OCI-M2 (cell line): ENCODE measurements at regions not wholly inside any gene's neighbourhood (a gene's known extent, or its start where the extent isn't known, plus 50 kb on each side); places are given as distances from the start of the nearest gene placed in this dataset.
"Not testable (repeated sequence)": the region's sequence is repeated elsewhere in the genome, so short reads cannot be mapped to it uniquely, and the experiment has no call there.

Experiments used
- DNase-seq: peaks from one replicate; lab custom pipeline; 2025; ENCODE audit not compliant: unreplicated experiment; lab: John Stamatoyannopoulos, UW

DNA sequence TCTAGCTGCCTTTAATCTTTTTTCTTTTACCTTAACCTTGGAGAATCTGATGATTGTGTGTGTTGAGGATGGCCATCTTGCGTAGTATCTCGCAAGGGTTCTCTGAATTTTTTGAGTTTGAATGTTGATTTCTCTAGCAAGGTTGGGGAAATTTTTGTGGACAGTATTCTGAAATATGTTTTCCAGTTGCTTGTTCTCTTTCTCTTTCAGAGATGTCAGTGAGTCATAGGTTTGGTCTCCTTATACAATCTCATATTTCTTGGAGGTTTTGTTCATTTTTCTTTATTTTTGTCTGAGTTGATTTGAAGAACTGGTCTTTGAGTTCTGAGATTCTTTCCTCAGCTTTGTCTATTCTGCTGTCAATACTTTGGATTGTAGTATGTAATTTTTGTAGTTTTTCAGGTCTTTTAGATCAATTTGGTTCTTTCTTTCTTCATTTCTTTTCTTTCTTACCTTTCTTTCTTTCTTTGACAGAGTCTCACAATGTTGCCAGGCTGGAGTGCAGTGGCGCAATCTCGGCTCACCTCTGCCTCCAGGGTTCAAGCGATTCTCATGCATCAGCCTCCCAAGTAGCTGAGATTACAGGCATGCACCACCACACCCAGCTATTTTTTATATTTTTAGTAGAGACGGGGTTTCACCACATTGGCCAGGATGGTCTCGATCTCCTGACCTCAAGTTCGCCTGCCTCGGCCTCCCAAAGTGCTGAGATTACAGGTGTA lies 366.4 kb upstream of the RASGRP1 start:
- DNase-seq, result no peak

- no peak for DNase-seq
Observed at GRCh38 chr15:38941399-38941953, 376.9 kb upstream of the RASGRP1 start.

GRCh38 chr15:38944536-38944935 lies 379.9 kb upstream of the RASGRP1 start:
- no peak for DNase-seq

- no peak for DNase-seq
Observed at GRCh38 chr15:38945551-38946298, 381.1 kb upstream of the RASGRP1 start.

DNA sequence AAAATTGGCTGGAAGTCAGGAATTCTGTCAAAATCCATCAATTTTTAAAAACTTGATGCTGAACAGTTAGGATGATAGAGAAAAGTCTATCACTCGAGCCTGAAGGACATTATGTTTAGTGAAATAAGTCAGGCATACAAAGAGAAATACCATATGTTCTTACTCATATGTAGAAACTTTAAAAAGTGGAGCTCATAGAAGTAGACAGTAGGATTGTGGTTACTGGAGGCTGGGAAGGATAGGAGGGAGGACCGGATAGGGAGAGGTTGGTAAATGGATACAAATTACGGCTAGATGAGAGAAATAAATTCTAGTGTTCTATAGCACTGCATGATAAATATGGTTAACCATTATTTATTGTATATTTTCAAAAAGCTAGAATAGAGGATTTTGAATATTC lies 389.5 kb upstream of the RASGRP1 start:
- no peak for DNase-seq

DNA sequence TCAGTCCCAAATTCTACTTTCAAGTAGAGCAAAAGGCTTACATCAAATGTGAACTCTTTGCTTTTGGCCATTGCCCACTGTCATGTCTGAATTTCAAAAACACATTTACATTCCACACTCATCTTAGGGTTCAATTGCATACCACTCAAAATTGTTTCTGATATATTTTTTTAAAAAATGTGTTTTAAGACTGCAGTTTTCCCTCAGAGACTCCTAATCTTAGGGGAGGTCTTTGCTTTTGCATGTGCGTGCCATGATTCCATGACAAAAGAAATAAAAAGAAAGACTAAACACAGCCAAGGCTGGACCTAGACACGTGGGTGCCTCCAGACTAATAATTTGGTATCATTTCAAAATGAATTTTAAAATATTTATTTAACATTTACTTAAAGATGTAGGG lies 396.8 kb upstream of the RASGRP1 start:
- DNase-seq, result no peak

GRCh38 chr15:38961931-38962330 lies 397.3 kb upstream of the RASGRP1 start:
- DNase-seq, result no peak

DNA sequence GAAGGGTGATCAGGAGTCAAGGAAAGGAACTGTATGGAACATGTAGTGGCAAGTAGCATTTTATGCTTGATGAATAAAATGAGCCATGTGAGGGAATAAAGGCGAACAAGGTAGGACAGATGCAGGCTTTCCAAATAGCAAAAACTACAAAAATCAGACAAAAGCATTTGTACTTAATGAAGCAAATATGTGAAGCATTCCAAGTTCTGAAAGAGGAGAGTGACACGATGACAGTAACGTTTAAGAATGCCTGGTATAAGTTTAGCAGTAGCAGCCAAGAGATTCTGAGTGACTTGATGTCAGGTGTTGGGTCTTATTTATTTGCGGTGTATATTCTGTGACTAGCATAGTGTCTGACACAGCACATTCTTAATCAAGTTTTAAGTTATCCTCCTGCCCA lies 408.2 kb upstream of the RASGRP1 start:
- no peak for DNase-seq

DNA sequence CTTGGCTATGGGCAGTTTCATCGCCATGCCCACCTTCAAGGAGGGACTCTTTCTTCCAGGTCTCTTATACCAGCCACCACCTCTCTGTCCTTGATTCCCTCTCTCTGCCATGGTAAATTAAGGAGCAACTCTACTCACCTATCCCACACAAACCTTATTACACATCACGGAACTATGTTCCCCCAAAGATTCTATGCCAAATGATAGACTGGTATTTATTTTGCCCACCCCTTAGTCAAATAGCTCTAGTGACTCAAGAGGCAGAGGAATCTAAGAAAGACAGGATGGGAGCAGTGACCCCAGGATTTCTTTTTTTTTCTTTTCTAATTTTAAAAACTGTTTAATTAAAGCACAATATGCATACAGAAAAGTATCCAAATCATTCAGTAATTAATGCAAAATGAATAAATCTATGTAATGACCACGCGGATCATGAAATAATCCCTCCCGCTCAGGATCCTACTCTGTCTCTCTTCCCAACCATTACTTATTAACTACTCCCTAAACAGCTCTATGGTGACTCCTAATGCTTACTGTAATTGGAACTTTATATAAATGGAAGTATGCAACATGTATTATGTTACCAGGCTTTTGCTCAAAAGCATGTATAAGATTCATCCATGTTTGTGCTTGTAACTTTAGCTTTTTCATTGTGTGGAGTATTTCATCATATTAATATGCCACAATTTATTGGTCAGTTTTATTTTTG lies 410.8 kb upstream of the RASGRP1 start:
- DNase-seq, result no peak

GRCh38 chr15:38991126-38991525 lies 426.5 kb upstream of the RASGRP1 start:
- DNase-seq, result no peak

GRCh38 chr15:38991701-38992100 lies 427.1 kb upstream of the RASGRP1 start:
- DNase-seq, result no peak

- DNase-seq, result no peak
Observed at GRCh38 chr15:38992506-38992905, 427.9 kb upstream of the RASGRP1 start.

- no peak for DNase-seq
Observed at GRCh38 chr15:38992930-38993329, 428.3 kb upstream of the RASGRP1 start.

GRCh38 chr15:38994310-38994709 lies 429.7 kb upstream of the RASGRP1 start:
- no peak for DNase-seq

DNA sequence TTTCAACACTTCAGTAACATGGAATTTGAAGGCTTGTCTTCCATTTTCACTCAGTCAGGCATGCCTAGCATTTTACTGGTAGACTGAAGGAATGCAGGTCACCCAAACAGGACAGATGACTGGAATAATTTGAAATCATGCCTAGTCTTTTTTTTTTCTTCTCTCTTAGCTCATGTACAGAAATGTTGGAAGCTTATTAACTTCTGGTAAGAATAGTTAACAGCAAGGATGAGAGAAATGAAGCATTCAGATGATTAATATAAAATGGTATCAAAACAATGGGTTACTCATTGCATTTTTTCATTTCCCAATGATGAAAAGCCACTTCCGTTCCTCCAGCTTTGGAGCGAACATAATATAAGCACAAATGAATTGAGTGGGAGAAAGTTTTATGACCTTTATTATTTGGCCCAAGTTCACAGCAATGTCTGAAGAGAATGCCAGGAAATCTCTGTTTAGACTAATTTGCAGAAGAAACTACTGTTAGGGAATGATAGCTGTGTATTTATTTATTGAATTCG lies 431.6 kb upstream of the RASGRP1 start:
- DNase-seq, result no peak

DNA sequence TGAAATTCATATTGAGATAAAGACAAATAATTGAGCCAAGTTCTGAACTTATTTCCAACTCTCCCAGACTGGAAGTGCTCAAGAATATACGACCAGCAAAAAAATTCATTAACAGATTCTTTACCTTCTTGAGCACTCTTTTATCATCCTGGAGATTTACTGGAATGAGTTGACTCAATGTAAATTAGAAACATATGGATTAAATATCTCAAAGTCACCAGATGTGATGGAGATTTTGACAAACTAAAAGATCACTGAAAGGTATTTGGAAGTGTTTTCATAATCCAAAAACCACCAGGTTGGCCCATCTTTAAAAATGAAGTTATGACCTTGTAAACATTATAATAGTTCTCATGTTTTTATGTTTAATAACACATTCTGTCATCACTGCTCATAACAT lies 433.2 kb upstream of the RASGRP1 start:
- no peak for DNase-seq

GRCh38 chr15:39000008-39000734 lies 435.6 kb upstream of the RASGRP1 start:
- DNase-seq, result no peak

DNA sequence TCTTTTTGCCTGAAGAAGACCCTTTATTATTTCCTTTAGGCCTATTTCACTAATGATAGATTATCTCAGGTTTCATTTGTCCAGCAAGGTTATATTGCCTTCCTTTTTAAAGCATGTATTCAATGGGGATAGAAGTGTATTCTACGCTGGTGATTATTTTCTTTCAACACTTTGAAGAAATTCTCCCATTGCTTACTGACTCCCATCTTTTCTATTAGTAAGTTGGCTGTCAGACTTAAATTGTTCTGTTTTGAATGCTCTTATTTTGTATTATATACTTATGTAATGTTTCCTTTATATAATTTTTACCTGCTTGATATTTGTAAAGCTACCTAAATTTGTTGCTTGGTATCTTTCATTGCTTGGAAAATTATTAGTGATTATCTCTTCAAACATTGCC lies 445.1 kb upstream of the RASGRP1 start:
- DNase-seq, result no peak

GRCh38 chr15:39011066-39011465 lies 446.5 kb upstream of the RASGRP1 start:
- DNase-seq, result not testable (repeated sequence)

DNA sequence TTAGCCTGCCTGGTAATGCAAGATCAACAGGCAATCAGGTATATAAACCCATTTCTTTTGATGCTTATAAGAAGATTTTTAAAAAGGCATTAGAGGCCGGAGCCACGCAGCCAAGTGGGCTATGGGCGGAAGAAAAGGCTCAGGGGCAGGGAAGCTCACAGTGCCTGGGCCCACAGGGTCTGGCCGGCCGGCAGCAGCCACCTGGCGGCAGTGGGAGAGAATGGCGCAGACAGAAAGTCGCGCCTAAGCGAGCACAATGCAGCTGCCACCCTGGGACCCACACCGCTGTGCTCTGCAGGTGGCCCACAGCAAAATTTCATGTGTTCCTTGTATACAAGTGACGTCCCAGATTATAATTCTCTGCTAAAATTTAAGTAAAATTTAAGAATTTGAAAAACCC lies 448.6 kb upstream of the RASGRP1 start:
- DNase-seq, result no peak

DNA sequence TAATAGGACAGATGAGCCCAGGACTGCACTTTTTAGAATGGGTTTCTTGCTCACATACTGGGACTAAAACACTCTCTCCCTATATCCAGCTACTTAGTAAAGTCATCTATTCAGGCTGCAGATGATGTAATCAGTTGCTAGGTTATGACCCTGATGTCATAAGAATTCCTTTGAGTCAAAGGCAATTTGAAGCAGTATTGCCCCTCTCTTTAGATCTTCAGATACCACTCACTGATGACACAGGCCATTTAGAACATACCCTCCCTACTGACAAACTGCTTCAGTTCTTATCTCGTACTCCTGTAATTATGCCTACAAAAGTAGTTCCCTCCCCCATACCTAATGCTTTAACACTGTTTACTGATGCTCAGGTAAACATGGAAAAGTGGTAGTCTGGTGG lies 450.1 kb upstream of the RASGRP1 start:
- no peak for DNase-seq
